Amniotic stem cell (primary cell): ENCODE measurements at regions not wholly inside any gene's neighbourhood (a gene's known extent, or its start where the extent isn't known, plus 50 kb on each side); places are given as distances from the start of the nearest gene placed in this dataset.

ENCODE experiments used
- DNase-seq: peaks from one replicate; lab custom pipeline; 2025; lab: John Stamatoyannopoulos, UW

GRCh38 chr3:69568951-69569350 lies 170.3 kb upstream of the MITF start:
- DNase-seq: no peak

GRCh38 chr3:69568458-69568857 lies 170.8 kb upstream of the MITF start:
- DNase-seq: no peak

- no peak for DNase-seq
Measured at GRCh38 chr3:69567710-69568052, 171.6 kb upstream of the MITF start.

- DNase-seq: no peak
Measured at GRCh38 chr3:69567023-69567709, 172.1 kb upstream of the MITF start.

- DNase-seq: no peak
Measured at GRCh38 chr3:69566275-69566674, 173.0 kb upstream of the MITF start.

GRCh38 chr3:69565316-69565715 lies 173.9 kb upstream of the MITF start:
- no peak for DNase-seq

GRCh38 chr3:69563981-69564380 lies 175.3 kb upstream of the MITF start:
- DNase-seq: no peak

GRCh38 chr3:69563151-69563550 lies 176.1 kb upstream of the MITF start:
- DNase-seq: no peak

GRCh38 chr3:69562020-69562419 lies 176.1 kb upstream of the FRMD4B start:
- no peak for DNase-seq

- DNase-seq: no peak
Measured at GRCh38 chr3:69560818-69561217, 174.9 kb upstream of the FRMD4B start.

GRCh38 chr3:69560116-69560515 lies 174.2 kb upstream of the FRMD4B start:
- DNase-seq: no peak

- no peak for DNase-seq
Measured at GRCh38 chr3:69558912-69559311, 173.0 kb upstream of the FRMD4B start.

- no peak for DNase-seq
Measured at GRCh38 chr3:69554576-69554975, 168.7 kb upstream of the FRMD4B start.

GRCh38 chr3:69553888-69554287 lies 168.0 kb upstream of the FRMD4B start:
- DNase-seq: no peak

GRCh38 chr3:69547461-69547880 lies 161.6 kb upstream of the FRMD4B start:
- no peak for DNase-seq

- DNase-seq: no peak
Measured at GRCh38 chr3:69542805-69543429, 157.0 kb upstream of the FRMD4B start.

- no peak for DNase-seq
Measured at GRCh38 chr3:69542089-69542804, 156.4 kb upstream of the FRMD4B start.

- DNase-seq: no peak
Measured at GRCh38 chr3:69541711-69542088, 155.8 kb upstream of the FRMD4B start.

- no peak for DNase-seq
Measured at GRCh38 chr3:69540706-69541581, 155.1 kb upstream of the FRMD4B start.

- DNase-seq: no peak
Measured at GRCh38 chr3:69539134-69539533, 153.2 kb upstream of the FRMD4B start.

- no peak for DNase-seq
Measured at GRCh38 chr3:69538281-69538680, 152.4 kb upstream of the FRMD4B start.

GRCh38 chr3:69536306-69537020 lies 150.6 kb upstream of the FRMD4B start:
- no peak for DNase-seq
